KBM-7 (cell line): ENCODE measurements at regions not wholly inside any gene's neighbourhood (a gene's known extent, or its start where the extent isn't known, plus 50 kb on each side); places are given as distances from the start of the nearest gene placed in this dataset.

ENCODE experiments used
- DNase-seq: peaks from one replicate; pipeline ENCODE4 v3.0.0-alpha.2; 2015
- in situ Hi-C: fragments of 300-500 bp; cut with MboI; formaldehyde crosslinking; loops from 2 replicates; pipeline ENCODE4 v1.14.3; 2020; ENCODE audit warnings: low sequenced_read_pairs, low pct_unique_long_range_greater_than_20kb, mixed read lengths

DNA sequence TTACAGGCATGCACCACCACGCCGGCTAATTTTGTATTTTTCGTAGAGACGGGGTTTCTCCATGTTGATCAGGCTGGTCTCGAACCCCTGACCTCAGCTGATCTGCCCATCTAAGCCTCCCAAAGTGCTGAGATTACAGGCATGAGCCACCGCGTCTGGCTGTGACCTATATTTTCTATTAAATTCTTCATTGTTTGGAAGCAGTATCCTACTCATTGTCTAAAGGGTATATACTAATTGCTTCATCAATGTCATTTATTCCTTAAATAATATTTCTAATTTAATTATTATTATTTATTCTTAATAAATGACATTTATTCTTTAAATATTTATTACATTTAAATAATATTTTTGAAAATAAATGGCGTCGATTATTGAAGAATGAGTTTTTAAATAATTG lies 817.3 kb upstream of the API5 start:
- no peak for DNase-seq
- in situ Hi-C loops: no loop called here

- no peak for DNase-seq
- in situ Hi-C loops: no loop called here
Observed at GRCh38 chr11:42498971-42499370, 812.8 kb upstream of the API5 start.

GRCh38 chr11:42502151-42502550 lies 809.6 kb upstream of the API5 start:
- in situ Hi-C loops: no loop called here
- DNase-seq: no peak

DNA sequence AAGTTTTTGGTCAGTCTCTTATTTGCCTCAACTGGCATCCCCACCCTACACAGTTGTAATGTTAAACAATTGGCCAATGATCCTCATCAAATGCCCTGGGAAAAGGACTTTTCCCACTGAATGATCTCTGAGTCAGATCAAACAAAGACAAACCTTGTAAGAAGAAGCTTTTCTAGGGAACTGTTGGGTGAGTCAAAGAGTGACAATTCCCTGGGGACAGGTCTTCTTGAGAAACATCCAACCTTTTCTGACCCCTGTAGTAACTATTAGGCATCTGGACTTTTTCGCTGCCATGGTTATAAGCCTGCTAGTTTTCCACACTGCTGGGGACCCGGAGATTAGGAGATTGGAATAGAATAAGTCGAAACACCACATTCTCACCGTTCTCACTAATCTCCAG lies 789.8 kb upstream of the API5 start:
- no peak for DNase-seq
- in situ Hi-C loops: no loop called here

DNA sequence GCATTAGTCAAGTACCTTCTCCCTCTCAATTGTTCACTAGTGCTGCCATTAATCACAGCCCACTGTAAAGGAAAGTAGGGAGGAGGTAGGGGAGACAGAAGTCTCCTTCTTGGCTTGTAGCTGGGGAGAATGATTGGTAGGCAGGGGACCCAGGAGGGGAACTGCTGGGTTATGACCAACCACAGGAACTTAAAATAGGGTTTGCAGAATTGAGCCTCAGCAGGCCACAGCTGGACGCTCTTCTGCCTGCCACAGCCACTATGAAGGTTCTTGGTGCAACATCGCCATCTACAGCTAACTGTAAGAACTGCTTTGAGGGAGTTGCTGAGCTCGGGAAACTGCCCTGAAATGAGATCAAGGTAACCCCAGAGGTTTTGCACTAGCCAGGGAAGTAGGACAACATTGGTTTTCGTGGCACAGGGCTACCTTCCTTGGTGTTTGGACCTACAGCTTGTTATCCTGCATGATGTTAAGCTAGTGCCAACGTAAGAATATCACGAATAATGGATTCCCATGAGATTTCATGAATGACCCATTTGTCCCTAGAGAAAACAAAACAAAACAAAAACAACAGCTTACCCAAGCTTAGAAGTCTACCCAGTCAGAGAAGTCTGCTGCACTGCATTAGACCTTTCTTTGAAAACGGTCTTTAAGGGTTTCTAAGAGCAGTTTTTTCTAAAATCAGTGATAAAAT lies 787.1 kb upstream of the API5 start:
- in situ Hi-C loops: no loop called here
- DNase-seq: peak; percentile 77

- in situ Hi-C loops: no loop called here
- DNase-seq: no peak
Observed at GRCh38 chr11:42526426-42526825, 785.4 kb upstream of the API5 start.

- DNase-seq: no peak
- in situ Hi-C loops: no loop called here
Observed at GRCh38 chr11:42528471-42528870, 783.3 kb upstream of the API5 start.

GRCh38 chr11:42528911-42529310 lies 782.9 kb upstream of the API5 start:
- in situ Hi-C loops: no loop called here
- DNase-seq: no peak

DNA sequence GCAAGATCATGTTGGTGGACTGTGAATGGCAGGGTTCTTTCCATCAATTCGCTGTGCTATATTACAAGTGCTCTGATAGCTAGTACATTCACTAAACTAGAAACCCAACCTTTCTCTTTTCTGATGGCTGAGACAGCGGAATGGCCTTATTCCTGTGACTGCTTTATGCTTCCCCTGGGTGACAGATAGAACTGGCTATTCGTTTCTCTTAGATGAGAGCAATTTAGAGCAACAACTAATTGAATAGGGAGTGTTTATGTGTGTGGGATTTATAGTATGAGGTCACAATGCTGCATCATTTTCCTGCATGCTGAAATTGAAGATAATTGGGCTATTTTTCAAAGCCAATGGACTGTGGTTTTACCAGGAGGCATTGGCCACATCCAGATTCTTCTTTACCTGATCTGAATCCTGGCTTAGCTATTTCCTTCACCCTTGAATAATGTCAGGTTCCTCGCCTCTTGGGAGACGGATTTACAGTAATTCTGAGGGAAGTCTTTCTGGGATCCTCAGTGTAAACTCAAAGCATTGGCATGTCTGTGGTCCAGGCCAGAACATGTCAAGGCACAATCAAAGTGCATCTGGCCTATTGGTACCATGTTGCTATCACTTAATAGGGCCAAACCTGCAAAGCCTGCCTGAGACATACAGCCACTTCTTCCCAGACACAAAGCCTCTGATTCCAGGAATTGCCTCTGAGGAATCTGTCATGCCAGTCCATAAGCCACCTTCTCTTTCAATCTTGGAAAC lies 775.0 kb upstream of the API5 start:
- in situ Hi-C loops: no loop called here

DNA sequence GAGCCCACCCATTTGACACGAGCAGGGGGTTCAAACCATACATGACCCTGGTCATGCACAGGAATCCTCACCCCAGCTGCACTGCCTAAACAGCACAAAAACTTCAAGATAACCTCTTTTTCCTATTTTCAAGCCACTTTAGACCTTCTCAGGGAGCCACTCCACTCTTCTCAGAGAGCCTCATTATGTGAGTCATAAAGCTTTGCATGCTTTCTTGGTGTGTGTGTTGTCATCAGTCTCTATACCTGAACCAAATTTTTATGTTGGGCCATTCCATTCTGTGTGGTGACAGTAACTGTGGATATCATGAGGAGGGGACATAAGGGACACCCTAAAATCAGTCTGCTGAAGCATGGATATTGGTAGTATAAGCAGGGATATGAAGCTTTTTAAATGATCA lies 769.5 kb upstream of the API5 start:
- in situ Hi-C loops: no loop called here
- no peak for DNase-seq

More for the DNA sequence above, 775.0 kb upstream of the API5 start:
- no peak for DNase-seq

DNA sequence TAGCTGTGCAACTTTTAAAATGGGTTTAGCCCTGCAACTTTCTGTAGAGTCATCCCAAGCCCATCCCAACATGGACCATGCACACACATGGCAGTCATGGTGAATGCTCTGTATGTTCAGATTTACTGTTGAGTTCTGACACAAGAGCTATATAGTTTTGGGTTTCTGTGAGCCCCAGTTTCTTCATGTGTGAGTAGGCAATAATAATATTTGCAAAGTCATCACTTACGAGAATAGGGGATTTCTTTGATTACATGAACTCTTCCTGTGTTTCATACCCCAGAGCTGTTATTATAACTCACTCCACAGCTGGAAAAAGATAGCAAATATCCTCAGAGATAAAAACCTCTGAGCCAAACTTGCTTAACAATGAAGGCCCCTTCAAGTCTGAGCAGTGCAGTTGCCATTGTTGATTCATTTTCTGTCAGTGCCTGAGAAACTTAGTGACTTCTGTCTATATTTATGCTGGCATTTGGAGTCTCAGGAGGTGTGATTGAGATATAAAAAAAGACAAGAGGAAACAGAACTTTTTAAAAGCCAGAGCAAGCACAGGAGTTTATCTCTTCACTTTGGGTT lies 767.9 kb upstream of the API5 start:
- no peak for DNase-seq
- in situ Hi-C loops: no loop called here

DNA sequence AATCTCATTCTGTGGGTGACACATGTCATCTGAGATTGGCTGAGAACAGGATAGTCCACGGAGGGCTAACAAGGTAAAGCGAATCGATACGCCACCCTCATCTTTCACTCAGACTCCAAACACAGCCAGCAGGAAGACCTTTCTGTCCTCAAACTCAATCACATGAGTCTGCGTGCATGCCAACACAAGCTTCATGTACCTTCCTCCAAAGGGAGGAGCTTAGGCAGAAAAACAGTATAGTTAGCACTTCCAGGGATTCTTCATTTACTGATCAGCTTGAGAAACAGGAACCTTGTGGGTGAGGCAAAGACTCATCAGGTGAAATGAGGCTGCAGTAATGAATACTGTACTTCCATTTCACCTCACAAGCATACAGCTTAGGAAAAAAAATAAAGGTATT lies 767.1 kb upstream of the API5 start:
- in situ Hi-C loops: no loop called here

DNA sequence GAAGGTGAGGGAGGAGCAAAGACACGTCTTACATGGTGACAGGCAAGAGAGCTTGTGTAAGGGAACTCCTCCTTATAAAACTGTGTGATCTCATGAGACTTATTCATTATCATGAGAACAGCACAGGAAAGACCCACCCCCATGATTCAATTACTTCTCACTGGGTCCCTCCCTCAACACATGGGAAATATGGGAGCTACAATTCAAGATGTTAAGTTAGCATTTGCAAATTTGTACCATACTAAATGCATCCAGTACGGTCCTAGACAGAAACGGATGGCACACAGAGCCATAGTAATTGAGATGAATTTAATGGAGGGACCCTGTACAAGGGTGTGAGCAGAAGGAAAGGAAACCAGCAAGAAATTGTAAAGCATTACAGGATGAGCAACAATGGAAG lies 765.8 kb upstream of the API5 start:
- in situ Hi-C loops: no loop called here
- no peak for DNase-seq

More for the DNA sequence above, 767.1 kb upstream of the API5 start:
- DNase-seq: no peak

DNA sequence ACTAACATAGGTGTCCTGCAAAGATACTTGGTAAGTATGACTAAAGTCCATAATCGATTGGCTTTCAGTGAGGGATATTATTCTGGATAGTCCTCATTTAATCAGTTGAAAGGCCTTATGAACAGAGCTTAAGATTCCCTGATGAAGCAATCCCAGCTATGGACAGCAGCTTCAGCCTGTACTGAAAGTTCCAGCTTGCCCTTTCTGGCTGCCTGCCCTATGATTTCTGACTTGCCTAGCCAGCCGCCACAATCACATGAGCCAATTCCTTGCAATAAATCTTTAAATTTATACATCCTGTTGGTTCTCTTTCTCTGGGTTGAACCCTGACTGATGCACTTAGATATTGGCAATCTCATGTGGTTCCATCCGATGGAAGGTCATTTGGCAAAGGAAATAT lies 759.0 kb upstream of the API5 start:
- DNase-seq: no peak

DNA sequence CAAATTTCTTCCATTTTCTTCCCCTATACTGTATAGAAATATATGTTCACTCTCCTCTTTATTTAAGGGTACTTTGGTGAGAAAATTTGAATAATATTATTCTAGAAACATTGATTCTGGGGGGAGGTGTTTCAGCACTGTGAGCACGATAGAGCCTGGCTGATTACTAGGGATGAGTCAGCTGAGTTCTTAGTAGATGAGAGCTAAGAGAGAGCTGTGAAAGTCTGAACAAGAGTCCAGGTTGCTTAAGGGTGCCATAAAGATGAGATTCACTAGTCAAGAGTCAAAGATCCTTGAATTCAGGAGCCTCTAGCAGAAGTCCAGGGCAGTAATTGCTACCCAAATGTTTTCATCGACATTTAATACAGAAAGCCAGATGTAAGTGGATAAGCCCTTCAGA lies 756.6 kb upstream of the API5 start:
- in situ Hi-C loops: no loop called here
- no peak for DNase-seq

More for the DNA sequence above, 759.0 kb upstream of the API5 start:
- in situ Hi-C loops: no loop called here

DNA sequence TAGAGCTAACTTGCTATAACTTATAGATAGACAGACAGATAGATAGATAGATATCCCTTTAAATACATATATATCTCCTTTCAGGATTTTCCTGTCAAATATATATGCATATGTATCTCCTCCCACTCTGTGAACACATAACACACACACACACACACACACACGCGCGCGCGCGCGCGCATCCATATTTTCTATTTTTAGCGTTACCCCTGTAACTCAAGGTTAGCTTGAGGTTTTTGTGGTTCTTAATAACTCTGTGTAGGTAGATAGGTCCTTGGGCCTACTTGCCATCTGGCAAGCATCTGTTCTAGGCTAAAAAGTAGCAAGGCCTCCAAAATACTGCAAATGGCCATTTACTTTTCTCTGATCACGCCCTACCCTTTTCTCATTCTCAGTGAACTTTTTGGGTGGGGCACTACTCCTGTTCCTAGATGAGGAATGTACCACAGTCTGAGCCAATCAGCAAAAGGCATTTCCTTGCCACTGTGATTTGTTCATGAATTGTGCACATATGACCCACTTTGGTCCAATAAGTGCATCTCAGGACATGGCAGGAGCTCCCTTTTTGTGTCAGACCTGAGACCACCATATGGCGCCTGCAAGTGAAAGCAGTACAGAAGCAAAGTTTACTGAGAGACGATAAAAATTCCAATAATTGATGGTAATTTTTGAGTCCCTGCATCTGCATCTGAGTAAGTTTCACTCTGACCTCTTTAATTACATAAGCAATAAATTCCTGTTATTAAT lies 740.5 kb upstream of the API5 start:
- peak; percentile 1 for DNase-seq
- in situ Hi-C loops: no loop called here

- in situ Hi-C loops: no loop called here
- DNase-seq: no peak
Observed at GRCh38 chr11:42571878-42572610, 739.8 kb upstream of the API5 start.

- in situ Hi-C loops: no loop called here
- DNase-seq: no peak
Observed at GRCh38 chr11:42576318-42576717, 735.5 kb upstream of the API5 start.

- DNase-seq: no peak
- in situ Hi-C loops: no loop called here
Observed at GRCh38 chr11:42589286-42589685, 722.5 kb upstream of the API5 start.
